Neural cell (in vitro differentiated cells): ENCODE measurements at regions not wholly inside any gene's neighbourhood (a gene's known extent, or its start where the extent isn't known, plus 50 kb on each side); places are given as distances from the start of the nearest gene placed in this dataset.

Source experiments
- H2AFZ ChIP-seq: fragments of 200-600, 300-800 bp; sonication (generic), shearing (Covaris generic); 2 replicates; pipeline ENCODE4 v1.6.0; 2014; ENCODE audit warnings: low read depth, mild to moderate bottlenecking, antibody characterized with exemption, low read length, moderate library complexity
- H3F3A ChIP-seq: fragments of 200-600 bp; shearing (Covaris generic); 2 replicates; pipeline ENCODE4 v1.6.1; 2016; ENCODE audit warnings: mild to moderate bottlenecking, moderate library complexity, mixed read lengths, antibody characterized with exemption, low read length; ENCODE audit not compliant: insufficient read depth, poor library complexity, severe bottlenecking
- H3K27ac ChIP-seq: fragments of 200-600, 300-800 bp; sonication (generic), shearing (Covaris generic); 2 replicates; pipeline ENCODE4 v1.5.1; 2014; ENCODE audit warnings: mild to moderate bottlenecking, low read length, moderate library complexity
- H3K27me3 ChIP-seq: fragments of 300-800, 200-600 bp; sonication (generic), shearing (Covaris generic); 2 replicates; pipeline ENCODE4 v1.6.0; 2014; ENCODE audit warnings: mild to moderate bottlenecking, low read depth, low read length, moderate library complexity; ENCODE audit not compliant: insufficient read depth
- H3K36me3 ChIP-seq: fragments of 300-800, 200-600 bp; sonication (generic), shearing (Covaris generic); 2 replicates; pipeline ENCODE4 v1.5.1; 2014; ENCODE audit warnings: mild to moderate bottlenecking, antibody characterized with exemption, low read length, moderate library complexity; ENCODE audit not compliant: insufficient read depth
- H3K4me2 ChIP-seq: fragments of 300-800, 200-600 bp; sonication (generic), shearing (Covaris generic); 2 replicates; pipeline ENCODE4 v1.6.0; 2014; ENCODE audit warnings: mild to moderate bottlenecking, low read length
- H3K4me3 ChIP-seq: fragments of 300-800, 200-600 bp; sonication (generic), shearing (Covaris generic); 2 replicates; pipeline ENCODE4 v1.5.1; 2014; ENCODE audit warnings: mild to moderate bottlenecking, low read length, moderate library complexity
- H3K79me2 ChIP-seq: fragments of 200-600 bp; shearing (Covaris generic); replicated peaks from 2 replicates; pipeline ENCODE4 v1.6.0; 2014; ENCODE audit warnings: mild to moderate bottlenecking, low read length, moderate library complexity; ENCODE audit not compliant: insufficient read depth
- H3K9ac ChIP-seq: fragments of 300-800, 200-600 bp; sonication (generic), shearing (Covaris generic); 2 replicates; pipeline ENCODE4 v1.6.1; 2016; ENCODE audit warnings: mild to moderate bottlenecking, low read length, mixed read lengths
- H3K9me2 ChIP-seq: fragments of 200-600 bp; shearing (Covaris generic); 2 replicates; pipeline ENCODE4 v1.6.1; 2016; ENCODE audit warnings: mild to moderate bottlenecking, low read length, mixed read lengths; ENCODE audit not compliant: insufficient read depth
- H3K9me3 ChIP-seq: fragments of 200-600, 300-800 bp; sonication (generic), shearing (Covaris generic); 2 replicates; pipeline ENCODE4 v1.6.1; 2016; ENCODE audit warnings: mild to moderate bottlenecking, mixed run types, low read length, moderate library complexity, mixed read lengths
- H4K20me1 ChIP-seq: fragments of 200-600 bp; shearing (Covaris generic); 2 replicates; pipeline ENCODE4 v1.6.1; 2016; ENCODE audit warnings: mild to moderate bottlenecking, mixed run types; ENCODE audit not compliant: insufficient read depth
- CTCF ChIP-seq: fragments of 450-650 bp; IDR thresholded peaks from 2 replicates; pipeline ENCODE4 v1.5.1; 2014; ENCODE audit warnings: antibody characterized with exemption, mild to moderate bottlenecking, moderate library complexity; ENCODE audit not compliant: poor library complexity, severe bottlenecking
- EP300 ChIP-seq: fragments of 450-650 bp; conservative IDR thresholded peaks from 2 replicates; pipeline ENCODE4 v1.6.1; 2014; ENCODE audit warnings: antibody characterized with exemption, mild to moderate bottlenecking, moderate library complexity; ENCODE audit not compliant: poor library complexity, severe bottlenecking
- EZH2 ChIP-seq: fragments of 200-600, 300-800 bp; shearing (Covaris generic), sonication (generic); IDR thresholded peaks from 2 replicates; pipeline ENCODE4 v1.6.1; 2014; ENCODE audit warnings: antibody characterized with exemption, low read length, borderline replicate concordance, mild to moderate bottlenecking; ENCODE audit not compliant: insufficient read depth, poor library complexity, severe bottlenecking
- MXI1 ChIP-seq: fragments of 450-650 bp; conservative IDR thresholded peaks from 2 replicates; pipeline ENCODE4 v1.6.1; 2014; ENCODE audit warnings: antibody characterized with exemption, mild to moderate bottlenecking; ENCODE audit not compliant: poor library complexity, severe bottlenecking
- POLR2AphosphoS5 ChIP-seq: IDR thresholded peaks from 2 replicates; pipeline ENCODE4 v1.6.1; 2012
- RAD21 ChIP-seq: fragments of 450-650 bp; conservative IDR thresholded peaks from 2 replicates; pipeline ENCODE4 v1.6.1; 2014; ENCODE audit warnings: antibody characterized with exemption, mild to moderate bottlenecking, moderate library complexity
- REST ChIP-seq: IDR thresholded peaks from 2 replicates; pipeline ENCODE4 v1.6.1; 2012; ENCODE audit warnings: borderline replicate concordance
- SMC3 ChIP-seq: fragments of 450-650 bp; conservative IDR thresholded peaks from 2 replicates; pipeline ENCODE4 v1.6.1; 2014; ENCODE audit warnings: antibody characterized with exemption, mild to moderate bottlenecking, moderate library complexity; ENCODE audit not compliant: poor library complexity
- TAF1 ChIP-seq: IDR thresholded peaks from 2 replicates; pipeline ENCODE4 v1.6.1; 2012; ENCODE audit warnings: low read depth

- H2AFZ ChIP-seq = no peak overlapping the region
- H3K9me2 ChIP-seq = no peaks in the 10 kb centered on the region
- no peaks in the 10 kb centered on the region for H4K20me1 ChIP-seq
- H3K9ac ChIP-seq = no peak overlapping the region
- no peaks in the 10 kb centered on the region for H3K79me2 ChIP-seq
- TF ChIP-seq POLR2AphosphoS5 = no peak
- TF ChIP-seq TAF1 = no peak
- no peak for TF ChIP-seq MXI1
- TF ChIP-seq SMC3 = no peak
- TF ChIP-seq REST = no peak
- no peak for TF ChIP-seq EP300
- H3K4me3 ChIP-seq = no peak overlapping the region
- H3K27me3 ChIP-seq = no peaks in the 10 kb centered on the region
- no peak overlapping the region for H3K27ac ChIP-seq
- H3F3A ChIP-seq = no peaks in the 10 kb centered on the region
- H3K4me2 ChIP-seq = no peak overlapping the region
- H3K9me3 ChIP-seq = no peaks in the 10 kb centered on the region
- no peaks in the 10 kb centered on the region for H3K36me3 ChIP-seq
These were observed 99.9 kb upstream of the AKR1E2 start for GRCh38 chr10:4725917-4726606.

GRCh38 chr10:4723860-4724259 lies 102.1 kb upstream of the AKR1E2 start:
- no peak overlapping the region for H3K4me2 ChIP-seq
- H2AFZ ChIP-seq = no peak overlapping the region
- H3K79me2 ChIP-seq = no peaks in the 10 kb centered on the region
- TF ChIP-seq CTCF (no peak), MXI1 (no peak), REST (no peak), EZH2 (no peak), POLR2AphosphoS5 (no peak), SMC3 (no peak), RAD21 (no peak), EP300 (no peak), TAF1 (no peak)
- no peak overlapping the region for H3K27ac ChIP-seq
- H3K9me3 ChIP-seq = no peaks in the 10 kb centered on the region
- no peaks in the 10 kb centered on the region for H3K27me3 ChIP-seq
- no peak overlapping the region for H3K9ac ChIP-seq
- no peak overlapping the region for H3K4me3 ChIP-seq
- no peaks in the 10 kb centered on the region for H3F3A ChIP-seq
- H3K36me3 ChIP-seq = no peaks in the 10 kb centered on the region
- H4K20me1 ChIP-seq = no peaks in the 10 kb centered on the region
- no peaks in the 10 kb centered on the region for H3K9me2 ChIP-seq
